ENCODE measurements at regions not wholly inside any gene's neighbourhood (a gene's known extent, or its start where the extent isn't known, plus 50 kb on each side); places are given as distances from the start of the nearest gene placed in this dataset.
A peak's percentile ranks its signal among the peaks of the same experiment; 100 is the strongest.
"Not testable (repeated sequence)": the region's sequence is repeated elsewhere in the genome, so short reads cannot be mapped to it uniquely, and the experiment has no call there.

DNA sequence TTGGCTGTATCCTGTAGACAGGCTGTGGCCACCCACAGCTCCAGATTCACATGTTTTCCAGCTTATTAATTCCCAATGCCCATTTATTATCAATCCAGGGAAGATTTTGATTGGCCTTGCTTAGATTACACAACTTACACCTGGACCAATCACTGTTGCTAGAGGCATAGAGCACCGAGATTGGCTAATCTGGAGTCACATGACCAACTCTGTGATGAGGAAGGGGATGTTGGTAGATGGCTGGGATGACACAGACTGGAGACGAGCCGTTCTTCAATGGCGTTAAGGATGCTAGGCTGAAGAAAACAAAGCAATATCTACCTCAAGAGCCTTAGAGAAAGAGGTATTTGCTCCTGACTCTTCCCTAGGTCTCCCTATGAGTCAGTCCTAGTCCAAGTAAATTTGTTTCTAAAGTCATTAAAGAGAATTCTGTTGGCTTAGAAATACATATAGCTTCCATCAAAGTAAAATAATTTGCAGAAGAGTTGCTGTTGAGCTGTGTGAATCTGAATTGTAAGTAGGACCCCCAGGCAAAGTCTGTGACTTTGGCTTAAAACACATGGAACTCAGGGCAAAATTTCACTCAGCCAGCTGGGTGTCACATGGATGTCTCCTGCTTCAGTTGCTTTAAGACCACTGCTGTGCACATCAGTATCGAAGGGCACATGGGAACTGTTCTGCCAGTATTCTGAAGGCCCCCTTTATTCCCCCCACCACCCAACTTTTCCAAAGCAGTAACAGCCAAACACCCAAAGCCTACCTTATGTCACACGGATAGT is 326.4 kb upstream of the KLF4 start:
- DNase-seq: no peak

- DNase-seq: no peak
Observed at GRCh38 chr9:107813287-107813686, 323.7 kb upstream of the KLF4 start.

- no peak for DNase-seq
Observed at GRCh38 chr9:107810461-107810961, 320.9 kb upstream of the KLF4 start.

GRCh38 chr9:107809871-107810460 is 320.4 kb upstream of the KLF4 start:
- peak; percentile 32 for DNase-seq

GRCh38 chr9:107807183-107807582 is 317.6 kb upstream of the KLF4 start:
- peak; percentile 23 for DNase-seq

- no peak for DNase-seq
Observed at GRCh38 chr9:107805201-107805600, 315.6 kb upstream of the KLF4 start.

DNA sequence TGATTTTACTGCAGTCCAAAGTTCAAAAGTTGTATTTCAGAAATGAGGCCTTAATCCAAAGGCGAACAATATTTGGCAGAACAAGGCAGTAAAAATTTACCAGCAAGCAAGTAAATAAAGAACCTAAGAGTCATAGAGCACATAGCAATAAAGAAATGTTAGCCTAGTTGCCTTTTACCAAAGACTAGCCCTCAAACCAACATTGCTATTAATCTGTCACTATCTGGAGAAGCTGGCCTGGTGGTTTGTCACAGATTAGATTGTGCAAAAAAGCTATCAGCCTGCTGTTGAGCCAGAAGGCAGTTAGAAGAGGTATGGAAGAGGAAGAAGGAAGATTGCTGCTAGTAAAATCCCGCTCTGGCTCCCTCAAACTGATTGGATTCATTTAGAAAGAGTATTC is 304.7 kb upstream of the KLF4 start:
- no peak for DNase-seq

- no peak for DNase-seq
Observed at GRCh38 chr9:107793541-107793940, 304.0 kb upstream of the KLF4 start.

- DNase-seq: no peak
Observed at GRCh38 chr9:107792596-107792995, 303.0 kb upstream of the KLF4 start.

DNA sequence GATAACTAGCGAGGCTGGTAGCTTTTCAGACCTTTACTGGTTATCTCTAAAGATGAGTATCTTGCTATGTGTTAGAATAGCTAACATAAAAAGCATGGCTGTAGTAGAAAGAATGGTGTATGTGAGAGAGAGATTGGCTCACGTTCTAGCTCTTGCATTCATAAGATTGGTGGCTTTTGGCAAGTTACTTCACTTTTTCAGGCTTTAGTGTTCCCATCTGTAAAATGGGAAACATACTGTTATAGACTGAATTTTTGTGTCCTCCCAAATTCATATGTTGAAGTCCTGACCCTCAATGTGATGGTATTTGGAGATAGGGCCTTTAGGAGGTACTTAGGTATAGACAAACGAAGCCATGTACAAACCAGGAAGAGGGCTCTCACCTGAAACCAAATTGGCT is 302.4 kb upstream of the KLF4 start:
- no peak for DNase-seq

- DNase-seq: no peak
Observed at GRCh38 chr9:107789001-107789700, 299.6 kb upstream of the KLF4 start.

GRCh38 chr9:107786561-107786960 is 297.0 kb upstream of the KLF4 start:
- DNase-seq: no peak

DNA sequence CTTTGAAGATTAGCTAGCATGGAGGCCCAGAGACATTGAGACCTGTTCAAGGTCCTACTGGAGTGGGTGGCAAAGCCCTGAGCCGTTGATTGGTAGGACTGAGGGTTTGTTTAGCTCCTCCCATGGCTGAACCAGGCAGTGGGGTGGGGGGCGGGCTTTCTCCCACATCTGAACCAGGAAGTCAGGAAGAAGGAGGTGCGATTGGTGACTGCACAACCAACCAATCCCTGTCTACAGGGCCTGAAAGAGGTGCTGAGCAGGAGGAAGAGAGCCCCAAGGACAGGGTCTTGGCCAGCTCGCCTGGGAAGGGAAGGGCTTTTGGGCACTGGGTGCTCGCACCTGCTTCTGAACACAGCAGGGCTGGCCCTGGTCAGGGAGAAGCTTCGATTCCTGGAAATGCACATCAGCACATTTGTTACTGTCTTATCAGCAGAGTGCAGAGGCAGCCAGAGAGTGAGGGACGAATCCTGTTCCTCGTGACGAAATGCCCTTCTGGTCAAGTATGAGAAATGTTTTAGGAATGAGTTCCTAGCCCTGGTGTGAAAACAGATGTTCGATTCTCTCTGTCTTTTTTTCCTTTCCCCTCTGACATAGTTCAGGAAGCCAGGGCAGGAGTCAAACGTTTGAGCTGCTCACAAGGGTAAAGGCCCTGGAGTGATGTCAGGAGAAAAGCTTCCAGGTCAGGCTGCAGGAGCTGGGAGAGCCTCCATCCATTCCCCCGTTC is 294.8 kb upstream of the KLF4 start:
- peak; percentile 72 for DNase-seq

DNA sequence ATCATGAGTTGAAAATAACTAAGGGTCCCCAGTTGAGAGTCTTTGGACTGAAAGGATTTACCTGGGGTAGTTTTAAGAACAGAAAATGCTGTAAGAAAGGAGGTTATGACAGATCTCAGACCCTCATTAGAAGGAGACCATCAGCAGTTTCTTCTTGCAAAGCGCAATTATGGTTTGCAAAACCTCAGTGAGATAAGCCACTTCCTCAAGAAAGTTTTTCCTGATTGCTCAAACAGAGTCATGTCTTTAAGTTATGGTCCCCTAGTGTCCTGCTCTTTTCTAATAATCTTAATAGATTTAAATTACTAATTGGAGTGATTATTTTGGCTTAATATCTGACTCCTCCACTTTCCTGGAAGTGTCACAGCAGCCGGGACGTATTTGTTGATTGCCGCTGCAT is 293.2 kb upstream of the KLF4 start:
- DNase-seq: no peak

GRCh38 chr9:107782381-107782780 is 292.8 kb upstream of the KLF4 start:
- DNase-seq: peak; percentile 80

- no peak for DNase-seq
Observed at GRCh38 chr9:107780960-107781359, 291.4 kb upstream of the KLF4 start.

DNA sequence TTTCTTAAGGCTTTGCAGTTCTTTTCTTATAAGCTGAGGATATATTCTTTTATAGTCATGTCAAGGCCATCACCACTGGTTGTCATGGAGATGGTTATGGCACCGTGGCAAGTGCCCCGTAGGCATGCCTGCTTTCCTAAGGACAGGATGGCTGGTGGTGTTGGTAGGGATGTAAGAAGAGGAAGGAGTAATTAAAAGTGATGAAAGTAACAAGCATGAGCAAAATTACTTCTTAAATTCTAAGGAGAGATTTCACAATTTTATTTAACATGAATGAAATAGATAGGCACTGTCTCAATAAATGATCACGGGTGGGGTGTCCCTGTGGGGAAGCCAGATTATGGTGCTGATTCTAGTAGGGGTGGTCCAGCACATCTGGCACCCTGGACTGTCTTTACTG is 290.2 kb upstream of the KLF4 start:
- no peak for DNase-seq

DNA sequence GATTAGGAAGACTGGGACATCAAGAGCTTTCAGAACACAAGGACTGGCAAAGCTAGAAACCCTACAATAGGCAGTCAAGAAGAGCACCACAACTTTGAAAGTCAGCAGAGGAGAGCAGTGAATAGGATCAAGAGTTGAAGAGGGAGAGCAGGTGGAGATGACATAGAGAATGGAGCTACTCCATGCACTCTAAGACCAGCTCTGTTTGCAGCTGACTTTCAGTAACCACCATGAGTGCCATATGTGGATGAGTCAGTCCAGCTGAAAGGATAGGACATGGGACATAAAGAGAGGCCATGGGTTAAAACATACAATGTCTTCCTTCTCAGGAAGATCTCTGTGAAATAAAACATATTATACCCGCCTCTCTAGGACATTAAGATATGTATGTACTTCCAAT is 289.1 kb upstream of the KLF4 start:
- DNase-seq: no peak

- DNase-seq: not testable (repeated sequence)
Observed at GRCh38 chr9:107774099-107774498, 284.5 kb upstream of the KLF4 start.

GRCh38 chr9:107772988-107773387 is 283.4 kb upstream of the KLF4 start:
- DNase-seq: no peak

- DNase-seq: no peak
Observed at GRCh38 chr9:107770716-107771115, 281.1 kb upstream of the KLF4 start.

GRCh38 chr9:107768224-107768623 is 278.7 kb upstream of the KLF4 start:
- DNase-seq: no peak

GRCh38 chr9:107767711-107768110 is 278.1 kb upstream of the KLF4 start:
- DNase-seq: no peak
